Nephron (organoid): ENCODE measurements at regions not wholly inside any gene's neighbourhood (a gene's known extent, or its start where the extent isn't known, plus 50 kb on each side); places are given as distances from the start of the nearest gene placed in this dataset.

ENCODE experiments used
- H3K27ac Mint-ChIP-seq, 3 experiments: 2 replicates each; pipeline ENCODE4 v1.8.0; 2020; ENCODE audit warnings: mixed read lengths in 3 of 3, mild to moderate bottlenecking in 2 of 3, moderate library complexity in 1 of 3
- H3K27me3 Mint-ChIP-seq: 2 replicates; pipeline ENCODE4 v1.8.0; 2021; ENCODE audit warnings: low read depth, mild to moderate bottlenecking, moderate library complexity, mixed read lengths
- H3K36me3 Mint-ChIP-seq: 2 replicates; pipeline ENCODE4 v1.8.0; 2020; ENCODE audit warnings: low read depth, mixed read lengths
- H3K4me1 Mint-ChIP-seq: 2 replicates; pipeline ENCODE4 v1.8.0; 2020; ENCODE audit warnings: mixed read lengths
- H3K4me3 Mint-ChIP-seq, 3 experiments: 2 replicates each; pipeline ENCODE4 v1.8.0; 2020; ENCODE audit warnings: mild to moderate bottlenecking in 3 of 3, mixed read lengths in 3 of 3, moderate library complexity in 2 of 3
- H3K9me3 Mint-ChIP-seq: 2 replicates; pipeline ENCODE4 v1.8.0; 2020; ENCODE audit warnings: mixed read lengths
- CTCF ChIP-seq, 3 experiments: fragments of 200-600 bp; sonication (generic); IDR thresholded peaks; one replicate each; pipeline ENCODE4 v1.5.0; 2021; ENCODE audit warnings: antibody characterized with exemption in 3 of 3; ENCODE audit not compliant: unreplicated experiment in 3 of 3

GRCh38 chr2:103164748-103165147 is 402.9 kb downstream of the TMEM182 start:
- no peak for TF ChIP-seq CTCF (IDR thresholded peaks at IDR 0.05; ENCODE audit: unreplicated experiment in 3 of 3)
- H3K36me3 Mint-ChIP-seq: no peaks in the 10 kb centered on the region
- peaks cover 14% of the 10 kb centered on the region for H3K27me3 Mint-ChIP-seq
- H3K9me3 Mint-ChIP-seq: no peaks in the 10 kb centered on the region
- no peak overlapping the region for H3K27ac Mint-ChIP-seq
- H3K4me3 Mint-ChIP-seq: no peak overlapping the region
- H3K4me1 Mint-ChIP-seq: no peaks in the 10 kb centered on the region

GRCh38 chr2:103165836-103166235 is 404.0 kb downstream of the TMEM182 start:
- peaks cover 13% of the 10 kb centered on the region for H3K27me3 Mint-ChIP-seq
- H3K27ac Mint-ChIP-seq: peak overlapping the region in 1 of 3 experiments; percentile 55
- H3K36me3 Mint-ChIP-seq: no peaks in the 10 kb centered on the region
- no peaks in the 10 kb centered on the region for H3K4me1 Mint-ChIP-seq
- H3K9me3 Mint-ChIP-seq: no peaks in the 10 kb centered on the region
- no peak overlapping the region for H3K4me3 Mint-ChIP-seq
- no peak for TF ChIP-seq CTCF (IDR thresholded peaks at IDR 0.05; ENCODE audit: unreplicated experiment in 3 of 3)

- no peaks in the 10 kb centered on the region for H3K9me3 Mint-ChIP-seq
- no peak for TF ChIP-seq CTCF (IDR thresholded peaks at IDR 0.05; ENCODE audit: unreplicated experiment in 3 of 3)
- H3K27ac Mint-ChIP-seq: peak overlapping the region in 2 of 3 experiments; percentile 76 to 82
- H3K36me3 Mint-ChIP-seq: no peaks in the 10 kb centered on the region
- H3K4me3 Mint-ChIP-seq: no peak overlapping the region
- H3K4me1 Mint-ChIP-seq: no peaks in the 10 kb centered on the region
- peaks cover 8% of the 10 kb centered on the region for H3K27me3 Mint-ChIP-seq
These were observed 404.9 kb downstream of the TMEM182 start for GRCh38 chr2:103166456-103167324.

GRCh38 chr2:103167599-103167998 is 405.8 kb downstream of the TMEM182 start:
- peak overlapping the region in 1 of 3 experiments; percentile 82 for H3K27ac Mint-ChIP-seq
- TF ChIP-seq CTCF (IDR thresholded peaks at IDR 0.05; ENCODE audit: unreplicated experiment in 3 of 3): no peak
- H3K9me3 Mint-ChIP-seq: no peaks in the 10 kb centered on the region
- no peak overlapping the region for H3K4me3 Mint-ChIP-seq
- H3K4me1 Mint-ChIP-seq: no peaks in the 10 kb centered on the region
- H3K36me3 Mint-ChIP-seq: no peaks in the 10 kb centered on the region
- peaks cover 8% of the 10 kb centered on the region for H3K27me3 Mint-ChIP-seq

GRCh38 chr2:103169861-103170260 is 408.0 kb downstream of the TMEM182 start:
- TF ChIP-seq CTCF (IDR thresholded peaks at IDR 0.05; ENCODE audit: unreplicated experiment in 3 of 3): no peak
- H3K4me3 Mint-ChIP-seq: no peak overlapping the region
- no peaks in the 10 kb centered on the region for H3K36me3 Mint-ChIP-seq
- peaks cover 4% of the 10 kb centered on the region for H3K9me3 Mint-ChIP-seq
- H3K27ac Mint-ChIP-seq: no peak overlapping the region
- H3K27me3 Mint-ChIP-seq: peaks cover 13% of the 10 kb centered on the region
- H3K4me1 Mint-ChIP-seq: no peaks in the 10 kb centered on the region

GRCh38 chr2:103172821-103173220 is 411.0 kb downstream of the TMEM182 start:
- H3K4me1 Mint-ChIP-seq: no peaks in the 10 kb centered on the region
- H3K36me3 Mint-ChIP-seq: no peaks in the 10 kb centered on the region
- no peak overlapping the region for H3K4me3 Mint-ChIP-seq

More at GRCh38 chr2:103172821-103173220, 411.0 kb downstream of the TMEM182 start:
- Mint-ChIP-seq H3K27me3 (peaks cover 9% of the 10 kb centered on the region), H3K9me3 (peaks cover 4% of the 10 kb centered on the region), H3K27ac (no peak overlapping the region)
- TF ChIP-seq CTCF (IDR thresholded peaks at IDR 0.05; ENCODE audit: unreplicated experiment in 3 of 3): no peak
